SK-N-SH (cell line): ENCODE measurements at regions not wholly inside any gene's neighbourhood (a gene's known extent, or its start where the extent isn't known, plus 50 kb on each side); places are given as distances from the start of the nearest gene placed in this dataset.

Experiments used
- CHD2 ChIP-seq: fragments of 150-350 bp; IDR thresholded peaks from 2 replicates; pipeline ENCODE4 v1.6.1; 2018; ENCODE audit warnings: low read length; ENCODE audit not compliant: partially characterized antibody
- ELF1 ChIP-seq: IDR thresholded peaks from 2 replicates; pipeline ENCODE4 v1.4.0; 2012
- NFIC ChIP-seq: IDR thresholded peaks from 2 replicates; pipeline ENCODE4 v1.4.0; 2012; ENCODE audit warnings: borderline replicate concordance
- POLR2AphosphoS5 ChIP-seq: IDR thresholded peaks from 2 replicates; pipeline ENCODE4 v1.6.1; 2012; ENCODE audit warnings: low read depth, low read length
- SIN3A ChIP-seq: IDR thresholded peaks from 2 replicates; pipeline ENCODE4 v1.6.1; 2012; ENCODE audit warnings: low read depth, mild to moderate bottlenecking, low read length, moderate library complexity, borderline replicate concordance
- TEAD4 ChIP-seq: IDR thresholded peaks from 2 replicates; pipeline ENCODE4 v1.4.0; 2012; ENCODE audit warnings: mild to moderate bottlenecking, borderline replicate concordance; ENCODE audit not compliant: insufficient read depth
- ZBTB33 ChIP-seq: IDR thresholded peaks from 2 replicates; pipeline ENCODE4 v1.4.0; 2012; ENCODE audit warnings: low read depth, borderline replicate concordance
- TF ChIP-seq, protein P1 (sequence below): fragments of 200-600 bp; sonication (generic); IDR thresholded peaks from 2 replicates; pipeline ENCODE4 v1.6.1; 2017; ENCODE audit warnings: antibody characterized with exemption, mild to moderate bottlenecking, moderate library complexity

- TF ChIP-seq, protein P1, sequence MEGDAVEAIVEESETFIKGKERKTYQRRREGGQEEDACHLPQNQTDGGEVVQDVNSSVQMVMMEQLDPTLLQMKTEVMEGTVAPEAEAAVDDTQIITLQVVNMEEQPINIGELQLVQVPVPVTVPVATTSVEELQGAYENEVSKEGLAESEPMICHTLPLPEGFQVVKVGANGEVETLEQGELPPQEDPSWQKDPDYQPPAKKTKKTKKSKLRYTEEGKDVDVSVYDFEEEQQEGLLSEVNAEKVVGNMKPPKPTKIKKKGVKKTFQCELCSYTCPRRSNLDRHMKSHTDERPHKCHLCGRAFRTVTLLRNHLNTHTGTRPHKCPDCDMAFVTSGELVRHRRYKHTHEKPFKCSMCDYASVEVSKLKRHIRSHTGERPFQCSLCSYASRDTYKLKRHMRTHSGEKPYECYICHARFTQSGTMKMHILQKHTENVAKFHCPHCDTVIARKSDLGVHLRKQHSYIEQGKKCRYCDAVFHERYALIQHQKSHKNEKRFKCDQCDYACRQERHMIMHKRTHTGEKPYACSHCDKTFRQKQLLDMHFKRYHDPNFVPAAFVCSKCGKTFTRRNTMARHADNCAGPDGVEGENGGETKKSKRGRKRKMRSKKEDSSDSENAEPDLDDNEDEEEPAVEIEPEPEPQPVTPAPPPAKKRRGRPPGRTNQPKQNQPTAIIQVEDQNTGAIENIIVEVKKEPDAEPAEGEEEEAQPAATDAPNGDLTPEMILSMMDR, result no peak
- TF ChIP-seq ZBTB33, result no peak
- TF ChIP-seq POLR2AphosphoS5, result no peak
- TF ChIP-seq TEAD4, result no peak
- TF ChIP-seq CHD2, result no peak
- no peak for TF ChIP-seq ELF1
- TF ChIP-seq SIN3A, result no peak
- TF ChIP-seq NFIC, result no peak
Observed at GRCh38 chr7:10117815-10118214, 855.9 kb upstream of the PHF14 start.
